A204.1 (cell line): ENCODE measurements at regions not wholly inside any gene's neighbourhood (a gene's known extent, or its start where the extent isn't known, plus 50 kb on each side); places are given as distances from the start of the nearest gene placed in this dataset.
"Not testable (repeated sequence)": the region's sequence is repeated elsewhere in the genome, so short reads cannot be mapped to it uniquely, and the experiment has no call there.

Experiments
- FAIRE-seq: peaks from 2 replicates; lab custom pipeline; 2012; peaks lifted over from hg19 to GRCh38; lab: Jason Lieb, UNC

GRCh38 chr22:48070083-48070482 is 1307.6 kb downstream of the TBC1D22A start:
- FAIRE-seq = no peak

- no peak for FAIRE-seq
Measured at GRCh38 chr22:48069256-48069655, 1306.8 kb downstream of the TBC1D22A start.

GRCh38 chr22:48068323-48068885 is 1306.0 kb downstream of the TBC1D22A start:
- FAIRE-seq = no peak

GRCh38 chr22:48065892-48066291 is 1303.4 kb downstream of the TBC1D22A start:
- FAIRE-seq = no peak

GRCh38 chr22:48061726-48062125 is 1299.3 kb downstream of the TBC1D22A start:
- no peak for FAIRE-seq

- FAIRE-seq = no peak
Measured at GRCh38 chr22:48060266-48060665, 1297.8 kb downstream of the TBC1D22A start.

- not testable (repeated sequence) for FAIRE-seq
Measured at GRCh38 chr22:48059521-48059920, 1297.1 kb downstream of the TBC1D22A start.

- no peak for FAIRE-seq
Measured at GRCh38 chr22:48057116-48057835, 1294.8 kb downstream of the TBC1D22A start.

- FAIRE-seq = no peak
Measured at GRCh38 chr22:48055827-48056226, 1293.4 kb downstream of the TBC1D22A start.

- FAIRE-seq = no peak
Measured at GRCh38 chr22:48055185-48055584, 1292.7 kb downstream of the TBC1D22A start.

- no peak for FAIRE-seq
Measured at GRCh38 chr22:48054596-48054995, 1292.1 kb downstream of the TBC1D22A start.

GRCh38 chr22:48053973-48054372 is 1291.5 kb downstream of the TBC1D22A start:
- FAIRE-seq = no peak

GRCh38 chr22:48053486-48053885 is 1291.0 kb downstream of the TBC1D22A start:
- FAIRE-seq = no peak

GRCh38 chr22:48052621-48052890 is 1290.1 kb downstream of the TBC1D22A start:
- no peak for FAIRE-seq

GRCh38 chr22:48051796-48052620 is 1289.6 kb downstream of the TBC1D22A start:
- no peak for FAIRE-seq

GRCh38 chr22:48050836-48051235 is 1288.4 kb downstream of the TBC1D22A start:
- FAIRE-seq = no peak

- no peak for FAIRE-seq
Measured at GRCh38 chr22:48049116-48049515, 1286.7 kb downstream of the TBC1D22A start.

- FAIRE-seq = no peak
Measured at GRCh38 chr22:48047722-48048500, 1285.5 kb downstream of the TBC1D22A start.

- FAIRE-seq = no peak
Measured at GRCh38 chr22:48045369-48045768, 1282.9 kb downstream of the TBC1D22A start.

GRCh38 chr22:48044487-48045060 is 1282.1 kb downstream of the TBC1D22A start:
- no peak for FAIRE-seq

GRCh38 chr22:48043581-48043980 is 1281.1 kb downstream of the TBC1D22A start:
- no peak for FAIRE-seq
